HPDE6-E6E7 (cell line): ENCODE measurements at regions not wholly inside any gene's neighbourhood (a gene's known extent, or its start where the extent isn't known, plus 50 kb on each side); places are given as distances from the start of the nearest gene placed in this dataset.

ENCODE experiments used
- DNase-seq: peaks from one replicate; pipeline ENCODE4 v3.0.0; 2011; ENCODE audit warnings: missing footprints; ENCODE audit errors: extremely low spot score

DNA sequence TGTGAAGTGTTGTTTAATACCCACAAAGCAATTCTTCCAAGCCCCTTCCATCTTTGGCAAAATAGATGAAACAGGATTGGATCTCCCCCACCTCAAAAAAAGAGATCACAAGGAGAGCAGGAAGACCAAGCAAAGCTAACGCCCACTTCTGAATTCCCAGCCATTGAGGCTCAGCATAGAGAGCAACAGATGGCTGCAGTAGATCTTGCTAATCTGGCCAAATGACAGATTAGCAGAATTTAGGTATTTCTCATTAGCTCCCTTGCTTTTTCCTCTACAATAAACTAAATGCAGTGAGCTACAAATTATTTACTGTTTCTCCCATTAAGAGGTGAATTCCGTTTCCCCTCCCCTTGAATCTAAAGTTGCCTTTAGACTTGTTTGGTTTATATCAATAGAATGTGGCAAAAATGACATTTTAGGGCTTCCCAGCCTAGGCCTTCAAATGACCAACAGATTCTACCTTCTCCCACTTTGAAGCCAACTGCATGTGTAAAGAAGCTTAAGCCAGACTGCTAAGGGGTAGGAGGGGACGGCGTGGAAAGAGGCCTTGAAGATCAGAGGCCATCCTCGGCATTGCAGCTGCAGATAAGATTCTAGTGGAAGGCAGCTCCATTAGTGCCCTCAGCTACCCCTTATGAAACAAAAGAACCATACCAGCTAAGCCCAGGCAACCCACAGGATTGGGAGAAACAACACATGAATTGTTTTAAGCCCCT, 56.8 kb upstream of the CPEB4 start:
- DNase-seq: no peak

DNA sequence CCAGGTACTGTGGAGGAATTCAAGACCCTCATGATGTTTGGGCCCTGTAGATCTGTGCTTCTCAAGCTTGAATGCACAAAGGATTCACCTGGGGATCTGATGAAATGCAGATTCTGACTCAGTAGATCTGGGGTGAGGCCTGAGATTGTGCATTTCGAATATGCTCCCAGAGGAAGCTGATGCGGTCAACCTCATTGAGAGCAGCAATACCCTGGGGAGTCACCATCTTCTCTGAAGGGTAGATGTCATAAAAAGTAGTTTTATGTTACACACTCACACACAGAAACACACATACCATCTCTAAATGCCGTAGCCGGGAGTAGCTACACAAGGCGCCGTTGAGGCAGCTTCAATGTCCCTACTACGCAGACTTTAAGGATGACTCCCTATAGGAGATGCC, 55.8 kb upstream of the CPEB4 start:
- no peak for DNase-seq

DNA sequence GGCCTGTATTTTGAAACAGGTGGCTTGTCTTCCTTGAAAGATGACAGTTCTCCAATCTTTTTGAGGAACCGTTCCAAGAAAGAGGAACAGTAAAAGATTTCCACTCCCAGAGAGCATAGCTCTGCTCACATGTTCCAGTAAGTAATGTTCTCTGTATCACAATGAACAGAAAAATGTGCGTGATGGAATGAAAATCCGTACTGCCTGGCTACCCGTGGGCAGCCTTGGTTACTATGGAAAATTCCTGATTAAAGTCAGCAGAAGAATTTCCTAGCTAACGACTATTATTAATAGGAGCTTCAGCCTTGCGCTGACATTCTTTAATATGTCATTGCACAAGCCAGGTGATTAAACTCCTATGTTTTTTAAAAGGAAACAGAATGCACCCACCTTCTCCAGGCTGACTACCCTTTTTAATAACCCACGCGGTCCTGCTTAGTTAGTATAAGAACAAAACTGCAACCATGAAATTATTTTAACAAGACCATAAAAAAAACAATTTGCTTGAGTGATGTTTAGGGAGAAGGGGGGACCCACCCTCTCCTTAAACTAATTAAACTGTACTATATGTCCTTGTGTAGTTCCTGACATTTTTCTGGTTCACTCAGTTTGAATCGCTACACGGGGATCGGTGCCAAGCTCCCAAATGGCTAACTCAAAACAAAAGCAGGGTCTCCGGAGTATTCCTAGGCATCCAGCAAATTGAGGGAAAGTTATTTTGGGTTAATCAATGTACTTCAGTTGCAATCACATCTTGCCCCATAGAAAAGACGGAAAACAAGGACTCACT, 54.8 kb upstream of the CPEB4 start:
- no peak for DNase-seq

DNA sequence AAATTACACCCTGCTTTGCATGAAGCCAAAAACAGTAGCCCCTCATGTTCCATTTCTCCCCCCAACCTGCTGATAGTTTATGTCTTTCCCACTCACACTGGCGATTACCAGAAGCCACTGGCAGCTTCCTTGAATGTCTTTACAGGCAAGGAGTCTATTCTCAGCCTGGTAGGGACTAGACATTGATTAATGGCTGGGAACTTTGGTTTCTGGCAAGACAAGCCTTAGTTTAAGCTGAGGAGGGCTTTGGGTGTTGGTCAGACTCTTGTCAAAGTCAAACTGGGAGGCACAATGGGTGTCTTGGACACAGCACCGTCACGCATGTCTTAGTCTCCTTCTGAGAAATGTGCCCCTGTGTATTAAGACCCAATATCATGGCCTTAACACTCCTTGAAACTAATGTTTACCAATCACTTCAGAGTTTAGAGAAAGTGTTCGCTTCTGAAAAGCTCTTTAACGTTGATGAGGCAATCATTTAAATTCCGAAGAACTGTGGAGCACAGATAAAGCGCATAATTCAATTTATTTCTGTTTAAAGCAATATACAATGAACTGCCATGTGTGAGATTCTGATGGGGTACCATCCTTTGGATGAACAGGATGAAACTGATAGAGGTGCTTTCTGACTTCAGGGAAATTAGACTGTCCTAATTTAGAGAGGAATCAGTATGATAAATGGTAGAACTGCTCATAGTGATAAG, 53.9 kb upstream of the CPEB4 start:
- no peak for DNase-seq

DNA sequence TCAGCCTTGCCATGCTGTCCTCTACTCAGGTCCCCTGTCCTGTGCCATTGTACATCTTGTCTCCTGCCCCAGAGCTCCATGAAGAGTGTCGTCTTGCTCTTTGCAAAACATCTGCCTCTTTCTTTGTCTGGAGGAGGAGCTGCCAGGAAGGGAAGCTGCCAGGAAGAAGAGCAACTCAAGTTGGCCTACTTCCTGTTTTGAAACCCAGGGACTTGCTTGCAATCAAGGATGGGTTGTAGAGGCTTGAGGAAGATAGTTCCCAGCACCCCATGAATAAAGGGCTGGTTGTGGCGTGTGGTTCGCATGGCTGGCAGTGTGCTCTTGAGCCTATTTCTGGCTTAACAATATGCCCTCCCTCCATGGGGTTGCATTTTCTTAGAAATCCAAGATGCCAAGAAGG, 53.0 kb upstream of the CPEB4 start:
- DNase-seq: no peak

DNA sequence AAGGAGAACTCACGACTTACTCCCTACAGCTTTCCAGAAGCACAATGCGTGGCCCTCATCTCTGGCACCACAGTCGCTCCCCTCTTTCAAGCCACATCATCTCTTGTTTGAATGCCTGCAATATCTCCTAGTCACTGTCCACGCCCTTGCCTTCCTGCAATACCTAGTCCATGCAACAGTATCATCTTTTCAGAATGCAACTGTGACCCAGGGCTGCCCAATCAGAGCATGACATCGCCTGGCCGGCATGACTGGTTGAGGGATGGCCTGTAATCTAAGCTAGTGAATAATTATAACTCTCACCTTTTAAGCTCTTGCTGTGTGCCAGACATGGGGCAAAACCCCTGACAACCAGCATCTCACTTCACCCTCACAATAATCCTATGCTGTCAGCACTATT, 52.5 kb upstream of the CPEB4 start:
- DNase-seq: no peak

DNA sequence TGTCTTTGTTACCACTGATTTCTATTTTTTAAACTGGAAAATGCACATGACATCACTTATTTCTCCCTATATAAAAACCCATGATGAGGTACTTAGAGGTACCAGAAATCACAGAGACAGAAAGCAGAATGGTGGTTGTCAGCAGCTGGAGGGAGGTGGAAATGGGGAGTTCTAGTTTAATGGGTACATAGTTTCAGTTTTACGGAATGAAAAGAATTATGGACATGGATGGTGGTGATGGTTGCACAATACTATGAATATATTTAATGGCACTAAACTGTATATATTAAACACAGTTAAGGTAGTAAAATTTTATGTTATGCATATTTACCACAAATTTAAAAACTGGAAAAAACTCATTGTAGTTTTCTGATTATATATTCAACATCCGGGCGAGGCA, 50.5 kb upstream of the CPEB4 start:
- no peak for DNase-seq
